AG10803 (cell line): ENCODE measurements at regions not wholly inside any gene's neighbourhood (a gene's known extent, or its start where the extent isn't known, plus 50 kb on each side); places are given as distances from the start of the nearest gene placed in this dataset.

Experiments
- DNase-seq: peaks from one replicate; pipeline ENCODE4 v3.0.0; 2010; ENCODE audit warnings: low read depth
- H3K4me3 ChIP-seq: 2 replicates; pipeline ENCODE4 v1.5.1; 2011; ENCODE audit warnings: mild to moderate bottlenecking, low read length, control low read depth
- TF ChIP-seq, protein P1 (sequence below): conservative IDR thresholded peaks from 2 replicates; pipeline ENCODE4 v1.5.1; 2011; ENCODE audit warnings: mild to moderate bottlenecking, low read length, control low read depth, inconsistent platforms

GRCh38 chr7:114819616-114820362 lies 102.1 kb upstream of the MDFIC start:
- TF ChIP-seq, protein P1, sequence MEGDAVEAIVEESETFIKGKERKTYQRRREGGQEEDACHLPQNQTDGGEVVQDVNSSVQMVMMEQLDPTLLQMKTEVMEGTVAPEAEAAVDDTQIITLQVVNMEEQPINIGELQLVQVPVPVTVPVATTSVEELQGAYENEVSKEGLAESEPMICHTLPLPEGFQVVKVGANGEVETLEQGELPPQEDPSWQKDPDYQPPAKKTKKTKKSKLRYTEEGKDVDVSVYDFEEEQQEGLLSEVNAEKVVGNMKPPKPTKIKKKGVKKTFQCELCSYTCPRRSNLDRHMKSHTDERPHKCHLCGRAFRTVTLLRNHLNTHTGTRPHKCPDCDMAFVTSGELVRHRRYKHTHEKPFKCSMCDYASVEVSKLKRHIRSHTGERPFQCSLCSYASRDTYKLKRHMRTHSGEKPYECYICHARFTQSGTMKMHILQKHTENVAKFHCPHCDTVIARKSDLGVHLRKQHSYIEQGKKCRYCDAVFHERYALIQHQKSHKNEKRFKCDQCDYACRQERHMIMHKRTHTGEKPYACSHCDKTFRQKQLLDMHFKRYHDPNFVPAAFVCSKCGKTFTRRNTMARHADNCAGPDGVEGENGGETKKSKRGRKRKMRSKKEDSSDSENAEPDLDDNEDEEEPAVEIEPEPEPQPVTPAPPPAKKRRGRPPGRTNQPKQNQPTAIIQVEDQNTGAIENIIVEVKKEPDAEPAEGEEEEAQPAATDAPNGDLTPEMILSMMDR, result no peak
- no peak overlapping the region for H3K4me3 ChIP-seq
- DNase-seq, result peak; percentile 99

- TF ChIP-seq, protein P1, result no peak
- no peak overlapping the region for H3K4me3 ChIP-seq
- peak; percentile 72 for DNase-seq
Measured at GRCh38 chr7:114821030-114821900, 100.6 kb upstream of the MDFIC start.

- no peak for DNase-seq
- TF ChIP-seq, protein P1, result no peak
- H3K4me3 ChIP-seq, result no peak overlapping the region
Measured at GRCh38 chr7:114822131-114822530, 99.8 kb upstream of the MDFIC start.

GRCh38 chr7:114822844-114823243 lies 99.0 kb upstream of the MDFIC start:
- DNase-seq, result no peak
- H3K4me3 ChIP-seq, result no peak overlapping the region
- TF ChIP-seq, protein P1, result no peak

GRCh38 chr7:114823290-114823689 lies 98.6 kb upstream of the MDFIC start:
- no peak overlapping the region for H3K4me3 ChIP-seq
- TF ChIP-seq, protein P1, result no peak
- DNase-seq, result peak; percentile 67

- DNase-seq, result no peak
- no peak overlapping the region for H3K4me3 ChIP-seq
- TF ChIP-seq, protein P1, result no peak
Measured at GRCh38 chr7:114825423-114825951, 96.4 kb upstream of the MDFIC start.
